ENCODE measurements at regions not wholly inside any gene's neighbourhood (a gene's known extent, or its start where the extent isn't known, plus 50 kb on each side); places are given as distances from the start of the nearest gene placed in this dataset.

GRCh38 chr1:232508130-232508701 lies 121.7 kb downstream of the SIPA1L2 start:
- TF ChIP-seq CTCF (IDR thresholded peaks at IDR 0.05), result peak; percentile 24
- no peak for TF ChIP-seq EZH2 (IDR thresholded peaks at IDR 0.05)
